GM15510 (cell line): ENCODE measurements at regions not wholly inside any gene's neighbourhood (a gene's known extent, or its start where the extent isn't known, plus 50 kb on each side); places are given as distances from the start of the nearest gene placed in this dataset.

Source experiments
- POLR2A ChIP-seq: IDR thresholded peaks from 3 replicates; pipeline ENCODE4 v1.6.1; 2011; ENCODE audit warnings: borderline replicate concordance; ENCODE audit not compliant: insufficient read length; ENCODE audit errors: extremely low read depth

DNA sequence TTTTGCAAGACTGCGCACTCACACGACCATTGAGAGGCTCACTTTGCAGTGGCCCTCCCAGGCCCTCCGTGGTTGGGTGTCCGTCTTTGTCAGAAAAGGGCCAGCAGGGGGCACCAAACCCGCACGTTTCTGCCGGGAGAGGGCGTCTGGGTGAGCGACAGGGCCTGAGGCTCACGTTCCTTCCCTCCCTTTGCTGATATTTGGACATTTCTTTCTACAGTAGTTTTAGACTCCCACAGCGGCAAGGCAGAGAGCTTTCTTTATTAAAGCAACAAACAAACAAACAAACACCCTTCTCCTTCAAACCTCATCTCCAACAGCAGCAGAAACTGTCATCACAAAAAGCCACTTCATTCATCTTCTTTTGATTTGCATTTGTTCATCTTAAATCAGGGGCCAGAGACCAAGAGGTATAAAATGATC lies 79.2 kb upstream of the WDR26 start:
- TF ChIP-seq POLR2A: no peak

DNA sequence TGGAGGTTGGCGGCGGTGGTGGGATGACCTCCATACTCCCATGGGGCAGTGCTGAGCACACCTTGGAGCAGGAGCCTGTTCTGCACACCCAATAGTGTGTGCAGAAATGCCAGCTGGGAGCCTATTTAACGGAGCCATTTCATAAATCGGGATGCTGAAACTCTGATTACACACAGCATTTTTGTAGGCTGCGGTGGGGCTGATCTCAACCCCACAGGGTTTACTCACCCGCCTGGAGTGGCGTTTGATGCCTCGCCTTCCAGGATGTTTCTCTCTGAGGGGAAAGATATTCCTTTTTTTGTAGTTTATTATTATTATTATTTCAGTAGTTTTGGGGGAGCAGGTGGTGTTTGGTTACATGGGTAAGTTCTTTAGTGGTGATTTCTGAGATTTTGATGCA lies 82.6 kb upstream of the WDR26 start:
- no peak for TF ChIP-seq POLR2A

DNA sequence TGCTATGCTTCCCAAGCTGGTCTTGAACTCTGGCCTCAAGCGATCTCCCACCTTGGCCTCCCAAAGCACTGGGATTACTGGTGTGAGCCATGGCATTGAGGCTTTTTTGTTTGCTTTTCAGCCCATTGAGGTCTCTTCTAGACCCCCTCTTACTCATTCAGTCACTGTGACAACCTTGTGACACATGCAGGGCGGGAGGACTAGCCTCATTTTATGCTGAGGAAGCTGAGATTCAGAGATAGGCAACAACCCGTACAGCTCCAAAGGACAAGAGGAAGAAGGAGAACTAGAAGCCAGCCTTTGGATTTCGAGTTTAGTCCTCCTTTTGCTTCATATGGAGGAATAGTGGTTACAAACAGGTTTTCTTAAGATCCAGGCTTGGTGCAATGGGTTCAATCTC lies 83.9 kb upstream of the WDR26 start:
- TF ChIP-seq POLR2A: no peak

DNA sequence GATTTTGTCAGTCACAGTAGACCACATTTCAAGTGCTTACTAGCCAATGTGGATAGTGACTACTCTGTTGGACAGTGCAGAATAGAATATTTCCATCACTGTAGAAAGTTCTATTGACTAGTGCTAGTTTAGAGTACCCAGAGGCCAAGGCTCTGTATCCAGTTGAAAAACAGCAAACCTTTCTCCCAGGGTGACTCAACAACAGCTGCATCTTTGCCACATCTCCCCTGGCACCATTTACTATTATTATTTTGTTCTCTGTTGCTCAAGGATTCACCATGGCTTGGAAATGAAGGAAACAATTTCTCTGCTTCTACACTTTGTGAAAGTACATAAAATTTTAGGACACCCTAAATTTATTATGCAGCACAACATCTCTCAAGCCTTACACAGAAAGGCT lies 85.3 kb upstream of the WDR26 start:
- no peak for TF ChIP-seq POLR2A

DNA sequence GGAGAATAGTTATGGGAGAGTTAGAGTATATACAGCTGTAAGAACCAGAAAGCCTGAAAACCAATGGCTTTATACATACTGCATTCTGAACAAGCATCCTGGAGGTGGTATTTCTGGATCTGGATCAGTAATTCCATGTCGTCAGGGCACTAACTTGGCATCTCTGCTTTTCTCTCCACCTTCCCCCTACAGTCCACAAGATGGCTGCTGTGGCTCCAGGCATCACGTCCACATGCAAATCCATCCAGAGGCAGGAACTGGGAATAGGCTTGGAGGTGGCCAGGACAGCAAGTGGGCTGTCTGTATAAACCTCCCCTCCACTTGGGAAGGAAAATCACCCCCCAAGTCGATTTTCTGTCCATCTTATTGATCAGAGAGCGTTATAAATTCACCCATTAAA lies 86.2 kb upstream of the WDR26 start:
- TF ChIP-seq POLR2A: no peak

DNA sequence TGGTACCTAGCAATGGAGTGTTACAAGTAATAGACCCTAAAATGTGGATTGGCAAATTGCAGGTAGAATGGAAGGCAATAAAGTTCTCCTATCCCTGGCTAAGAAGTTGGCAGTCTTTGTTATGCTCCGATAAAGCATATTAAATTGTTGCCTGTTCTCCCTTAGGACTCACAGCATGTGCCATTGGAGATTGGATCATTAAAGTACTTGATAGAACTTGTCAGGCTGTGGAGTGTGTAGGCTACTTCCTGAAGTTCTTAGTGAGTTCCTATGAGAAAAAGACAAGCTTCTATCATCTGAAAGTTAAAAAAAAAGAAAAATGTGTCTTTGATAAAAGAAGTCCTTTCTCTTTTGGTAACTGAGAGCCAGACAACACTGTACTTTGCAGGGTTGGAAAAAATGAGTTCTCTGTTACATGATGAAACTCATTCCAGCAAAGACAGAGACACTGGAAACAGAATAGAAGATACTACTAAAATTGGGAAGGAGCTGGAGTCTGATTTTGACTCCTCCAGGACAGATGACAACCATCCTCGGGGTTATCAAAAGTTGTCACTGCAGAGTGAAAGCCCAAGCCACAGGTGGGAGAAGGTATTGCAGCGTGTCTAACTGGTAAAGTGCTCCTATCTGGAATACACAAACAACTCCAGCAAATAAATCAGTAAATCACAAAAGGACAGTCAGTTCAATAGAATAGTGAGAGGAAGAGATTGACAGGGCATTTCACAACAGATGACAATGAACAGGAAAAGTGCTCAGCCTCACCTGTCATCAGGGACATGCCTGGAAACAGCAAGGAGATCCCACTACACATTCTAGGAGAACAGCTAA lies 87.5 kb upstream of the WDR26 start:
- TF ChIP-seq POLR2A: no peak

DNA sequence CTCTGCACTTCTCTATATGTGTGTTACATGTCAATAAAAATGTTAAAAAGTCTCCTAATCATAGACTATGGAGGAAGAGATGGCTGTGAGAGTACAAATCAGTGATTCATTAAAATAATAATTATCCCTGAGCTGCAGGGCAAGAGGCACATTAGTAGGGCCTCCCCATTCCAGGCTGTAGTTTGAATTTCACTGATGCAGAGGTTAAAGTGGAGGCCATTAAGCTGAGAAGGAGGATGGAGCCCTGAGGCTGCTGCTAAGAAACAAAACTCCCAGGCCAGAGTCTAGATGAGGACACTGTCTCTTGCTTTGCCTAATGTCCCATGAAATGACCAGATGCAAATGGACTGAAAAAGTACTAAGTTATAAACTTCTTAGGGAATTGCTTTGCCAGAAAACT lies 89.1 kb upstream of the WDR26 start:
- TF ChIP-seq POLR2A: no peak

DNA sequence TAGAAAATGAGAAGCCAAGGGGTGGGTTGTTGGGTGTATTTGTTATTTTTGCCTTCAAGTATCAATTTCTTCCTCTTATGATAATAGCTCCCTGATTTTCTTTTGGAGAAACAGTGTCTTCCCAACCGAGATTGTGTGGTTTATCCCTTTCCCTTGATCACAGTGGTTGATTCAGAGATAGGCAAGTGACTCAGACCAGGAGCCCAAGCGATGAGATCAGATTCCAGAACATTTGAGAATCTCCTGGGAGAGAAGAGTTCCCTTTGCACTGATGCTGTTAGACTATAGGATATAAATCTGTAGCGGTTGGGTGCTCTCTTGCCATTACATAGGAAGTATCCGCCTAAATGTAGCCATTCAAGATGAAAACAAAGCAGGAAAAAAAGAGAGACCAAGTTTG lies 90.1 kb upstream of the WDR26 start:
- TF ChIP-seq POLR2A: no peak

DNA sequence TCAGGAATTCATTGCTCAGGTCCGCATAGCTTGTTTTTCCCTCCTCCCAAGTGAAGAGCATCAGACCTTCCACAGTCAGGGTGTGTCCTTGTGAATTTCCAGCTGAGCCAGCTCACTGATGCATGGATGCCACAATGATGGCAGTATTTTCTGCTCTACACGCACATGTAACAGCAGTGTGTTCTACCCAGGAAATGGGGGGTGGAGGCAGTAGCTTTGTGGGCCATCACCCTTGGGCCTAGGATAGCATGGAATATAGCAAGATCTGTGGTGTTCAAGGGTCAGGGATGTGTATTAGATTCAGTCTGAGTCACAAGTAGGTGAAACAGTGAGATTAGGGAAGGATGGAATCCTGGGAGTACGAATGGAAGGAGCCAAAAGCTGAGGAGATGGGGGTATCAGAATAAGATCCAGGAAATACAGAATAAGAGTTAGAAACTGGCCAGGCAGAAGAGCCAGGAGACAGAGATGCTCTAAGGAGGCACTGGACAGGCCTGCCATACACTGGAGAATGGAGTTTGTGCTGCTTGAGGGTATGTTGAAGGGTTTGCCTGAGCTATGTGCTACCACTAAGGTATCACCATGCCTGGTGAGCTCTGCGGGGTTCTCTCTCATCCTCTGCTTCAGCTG lies 90.6 kb upstream of the CNIH3 start:
- no peak for TF ChIP-seq POLR2A

DNA sequence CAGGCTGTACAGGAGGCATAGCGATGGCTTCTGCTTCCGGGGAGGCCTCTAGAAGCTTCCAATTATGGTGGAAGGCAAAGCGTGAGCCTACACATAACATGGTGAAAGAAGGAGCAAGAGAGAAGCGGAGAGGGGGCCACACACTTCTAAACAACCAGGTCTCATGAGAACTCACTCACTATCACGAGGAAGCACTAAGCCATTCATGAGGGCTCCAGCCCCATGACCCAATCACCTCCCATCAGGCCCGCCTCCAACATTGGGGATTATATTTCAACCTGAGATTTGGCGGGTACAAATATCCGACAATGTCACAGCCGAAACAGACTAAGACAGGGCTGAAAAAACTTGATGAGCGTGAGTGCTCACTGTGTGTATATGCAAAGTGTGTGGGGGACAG lies 89.3 kb upstream of the CNIH3 start:
- no peak for TF ChIP-seq POLR2A

DNA sequence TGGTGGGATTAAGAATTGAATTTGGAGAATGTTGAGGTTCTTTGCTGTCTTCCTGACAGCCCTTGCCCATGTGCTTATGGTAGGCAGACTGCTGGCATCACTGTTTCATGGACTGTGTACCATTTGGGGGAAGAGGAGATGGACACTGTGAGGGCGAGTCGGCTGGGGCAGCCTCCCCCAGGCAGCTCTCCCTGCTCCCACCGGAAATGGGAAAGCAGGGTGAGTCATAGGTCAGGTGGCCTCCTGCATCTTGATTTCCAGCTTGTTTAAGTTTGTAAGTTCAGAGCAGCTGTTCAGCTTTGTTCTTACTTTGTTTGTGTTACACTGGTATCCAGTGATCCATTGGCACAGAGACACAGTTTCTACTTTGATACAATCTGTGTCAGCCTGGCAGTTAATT lies 87.2 kb upstream of the CNIH3 start:
- no peak for TF ChIP-seq POLR2A

DNA sequence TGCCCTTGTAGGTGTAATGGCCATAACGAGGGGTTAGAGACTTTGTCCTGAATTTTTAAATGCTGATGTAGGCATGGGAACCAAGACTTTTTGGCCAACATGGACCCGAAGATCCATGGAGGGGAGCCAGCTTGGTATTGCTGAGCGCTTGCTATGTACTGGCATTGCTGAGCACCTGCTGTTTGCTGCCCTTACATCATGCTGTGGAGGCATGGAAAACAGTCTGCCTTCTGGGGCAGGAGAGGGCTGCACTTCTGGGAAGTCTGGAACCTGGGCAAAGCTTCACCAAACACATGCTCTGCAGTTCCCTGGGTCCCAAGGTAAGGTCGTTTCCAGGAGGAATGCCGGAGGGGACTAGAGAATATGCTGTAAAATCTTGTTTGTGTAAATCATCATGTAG lies 86.3 kb upstream of the CNIH3 start:
- TF ChIP-seq POLR2A: no peak

DNA sequence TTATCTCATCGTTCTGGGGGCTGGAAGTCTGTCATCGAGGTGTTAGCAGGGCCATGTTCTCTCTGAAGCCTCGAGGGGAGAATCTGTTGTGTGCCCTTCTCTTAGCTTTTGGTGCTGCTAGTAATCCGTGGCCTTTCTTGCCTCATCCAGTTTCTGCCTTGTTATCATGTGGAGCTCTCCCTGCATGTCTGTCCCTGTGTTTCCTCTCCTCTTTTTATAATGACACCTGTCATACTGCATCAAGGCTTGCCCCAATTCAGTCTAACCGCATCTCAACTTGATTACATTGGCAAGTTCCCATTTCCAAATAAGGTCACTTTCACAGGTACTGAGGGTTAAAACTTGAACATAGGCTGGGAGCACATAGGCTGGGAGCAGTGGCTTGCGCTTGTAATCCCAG lies 82.6 kb upstream of the CNIH3 start:
- TF ChIP-seq POLR2A: no peak

DNA sequence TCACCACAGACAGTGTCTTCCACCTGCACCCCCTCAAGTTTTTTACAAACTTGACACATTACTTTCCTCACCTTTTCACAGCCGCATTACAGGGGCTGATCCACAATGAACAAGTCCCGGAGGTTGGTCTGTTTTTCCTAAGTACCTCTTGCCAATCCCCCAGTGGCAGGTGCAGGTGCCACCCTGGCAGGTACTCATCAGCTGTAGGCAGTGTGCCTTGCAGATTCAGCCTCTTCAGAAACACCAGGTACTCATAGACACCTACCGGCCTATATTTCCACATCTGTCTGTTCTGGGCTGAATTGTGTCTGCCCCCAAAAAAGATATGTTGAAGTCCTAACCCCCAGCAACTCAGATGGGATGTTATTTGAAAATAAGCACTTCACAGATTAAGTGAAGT lies 81.4 kb upstream of the CNIH3 start:
- TF ChIP-seq POLR2A: no peak

DNA sequence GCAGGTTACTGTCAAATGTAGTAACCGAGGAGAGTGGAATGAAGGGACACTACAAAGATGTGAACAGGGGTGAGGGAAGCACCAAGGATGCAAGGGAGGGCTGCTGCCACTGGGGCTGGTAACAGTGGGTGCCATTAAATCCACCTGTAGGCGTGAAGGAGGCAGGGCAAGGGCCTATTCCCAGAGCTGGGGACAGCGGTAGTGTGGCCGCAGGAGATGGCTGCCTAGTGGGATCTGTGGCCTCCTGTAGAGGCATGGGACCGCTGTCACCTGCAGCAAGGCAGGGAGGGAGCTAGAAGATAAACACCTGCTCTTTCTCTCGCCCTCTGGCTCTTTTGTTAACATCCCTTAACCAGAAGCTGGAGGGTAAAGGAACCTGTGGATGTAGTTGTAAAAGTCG lies 80.5 kb upstream of the CNIH3 start:
- no peak for TF ChIP-seq POLR2A

DNA sequence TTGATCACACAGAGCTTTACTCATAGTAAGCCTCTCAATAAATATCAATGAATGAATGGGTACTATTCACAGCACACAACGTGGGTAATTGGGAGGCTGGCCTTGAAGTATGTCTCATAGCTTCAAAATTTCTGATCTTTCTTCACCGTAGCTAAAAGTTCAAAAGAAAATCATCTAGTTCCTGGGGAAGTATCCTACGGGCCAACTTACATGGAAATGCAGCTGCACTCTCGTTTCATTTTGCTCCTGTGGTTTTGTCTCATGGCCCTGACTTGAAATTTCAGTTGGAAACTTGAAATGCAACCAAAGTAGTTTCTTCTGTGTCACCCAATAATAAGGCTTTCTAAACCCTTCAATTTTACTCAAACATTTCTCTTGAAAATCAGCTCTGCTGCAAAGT lies 76.1 kb upstream of the CNIH3 start:
- no peak for TF ChIP-seq POLR2A

DNA sequence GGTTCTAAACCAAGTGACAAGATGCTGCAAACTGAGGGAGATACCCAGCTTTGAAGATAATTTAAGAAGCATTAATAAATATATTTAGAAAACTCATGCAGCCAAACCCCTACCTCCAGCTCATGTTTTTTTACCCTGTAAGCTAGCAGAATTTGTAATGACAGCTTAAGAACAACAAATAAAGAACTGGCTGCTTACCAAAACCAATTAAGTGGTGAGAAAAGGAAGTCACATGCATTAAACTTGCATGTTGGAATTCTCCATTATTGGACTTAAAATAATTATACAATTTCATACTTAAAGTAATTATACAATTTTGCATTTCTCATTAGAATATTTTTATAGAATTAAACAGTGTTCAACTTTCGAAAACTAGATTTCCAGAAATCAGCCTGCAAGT lies 75.6 kb upstream of the CNIH3 start:
- no peak for TF ChIP-seq POLR2A

DNA sequence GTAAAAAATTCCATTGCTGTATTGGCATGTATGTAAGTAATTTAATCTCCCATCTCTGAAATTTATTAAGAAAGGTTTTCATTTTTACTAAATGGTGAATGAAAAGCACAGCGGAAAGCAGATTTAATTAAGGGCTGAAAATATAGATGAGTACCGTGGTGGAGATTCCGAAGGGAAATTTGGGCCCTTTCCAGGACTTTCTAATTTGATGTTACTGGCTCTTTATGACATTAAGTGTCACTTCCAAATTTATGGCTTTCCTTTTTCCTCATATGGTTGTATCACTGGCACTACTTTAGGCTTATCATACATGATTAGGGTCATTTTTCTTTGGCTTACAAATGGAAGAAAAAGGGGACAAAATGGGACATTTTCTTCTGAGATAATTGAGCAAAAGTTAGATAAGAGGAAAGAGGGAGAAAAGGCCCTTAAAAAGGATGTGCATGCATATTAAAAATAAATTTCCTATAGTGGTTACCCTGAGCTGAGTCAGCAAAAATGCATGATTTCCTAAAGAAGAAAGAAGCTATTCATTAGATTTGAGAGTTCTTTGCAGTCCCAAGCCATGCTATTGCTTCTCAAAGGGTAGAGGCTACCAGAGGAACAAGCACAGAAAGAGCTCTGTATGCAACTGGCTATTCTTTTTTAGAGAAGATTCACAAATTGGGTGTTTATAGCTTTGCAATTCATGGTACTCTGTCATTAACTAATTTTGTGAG lies 74.9 kb upstream of the CNIH3 start:
- no peak for TF ChIP-seq POLR2A
